ENCODE measurements at regions not wholly inside any gene's neighbourhood (a gene's known extent, or its start where the extent isn't known, plus 50 kb on each side); places are given as distances from the start of the nearest gene placed in this dataset.

GRCh38 chr15:34644061-34644460, 60.6 kb upstream of the GOLGA8B start:
- BruUV-seq (replicated peaks) = no TSS peak
- H3K79me2 ChIP-seq (ENCODE audit: insufficient read depth, low read depth, low read length) = no peaks in the 10 kb centered on the region
- no peaks in the 10 kb centered on the region for H3K9me2 ChIP-seq (ENCODE audit: insufficient read depth, low read length)
- H3K4me2 ChIP-seq (ENCODE audit: low read length) = no peak overlapping the region
- no peaks in the 10 kb centered on the region for H3K36me3 ChIP-seq (ENCODE audit: insufficient read depth, low read length)
- no peak for DNase-seq (ENCODE audit: low spot score)
- CTCF ChIA-PET (ENCODE audit: unreplicated experiment) = no interaction called here
- no peak overlapping the region for H2AFZ ChIP-seq (ENCODE audit: low read length)
- H3K4me3 ChIP-seq (ENCODE audit: low read depth, low read length, poor library complexity, severe bottlenecking) = no peak overlapping the region
- no peak for TF ChIP-seq CTCF (conservative IDR thresholded peaks at IDR 0.05; ENCODE audit: low read length)
- no peak for TF ChIP-seq EZH2phosphoT487 (IDR thresholded peaks at IDR 0.05; ENCODE audit: borderline replicate concordance, low read depth, low read length)
- H3K27ac ChIP-seq (ENCODE audit: low read depth, low read length, poor library complexity, severe bottlenecking) = no peak overlapping the region
- H3K4me1 ChIP-seq (ENCODE audit: insufficient read depth, low read length, poor library complexity, severe bottlenecking) = no peaks in the 10 kb centered on the region
- H4K20me1 ChIP-seq (ENCODE audit: insufficient read depth, low read length) = no peaks in the 10 kb centered on the region
- H3K9me3 ChIP-seq (ENCODE audit: low read length) = no peaks in the 10 kb centered on the region
- POLR2A ChIA-PET = no interaction called here
- intact Hi-C loops (cut with micrococcal nuclease; ENCODE audit: unreplicated experiment) = no loop called here

- Histone ChIP-seq H3K4me1 (ENCODE audit: insufficient read depth, low read length, poor library complexity, severe bottlenecking) (no peaks in the 10 kb centered on the region), H3K36me3 (ENCODE audit: insufficient read depth, low read length) (no peaks in the 10 kb centered on the region), H2AFZ (ENCODE audit: low read length) (no peak overlapping the region), H3K27ac (ENCODE audit: low read depth, low read length, poor library complexity, severe bottlenecking) (no peak overlapping the region), H3K9me2 (ENCODE audit: insufficient read depth, low read length) (no peaks in the 10 kb centered on the region), H3K4me3 (ENCODE audit: low read depth, low read length, poor library complexity, severe bottlenecking) (no peak overlapping the region), H3K79me2 (ENCODE audit: insufficient read depth, low read depth, low read length) (no peaks in the 10 kb centered on the region), H3K4me2 (ENCODE audit: low read length) (no peak overlapping the region), H4K20me1 (ENCODE audit: insufficient read depth, low read length) (no peaks in the 10 kb centered on the region), H3K9me3 (ENCODE audit: low read length) (no peaks in the 10 kb centered on the region)
- no peak for DNase-seq (ENCODE audit: low spot score)
- CTCF ChIA-PET (ENCODE audit: unreplicated experiment) = no interaction called here
- TF ChIP-seq CTCF (conservative IDR thresholded peaks at IDR 0.05; ENCODE audit: low read length) (no peak), EZH2phosphoT487 (IDR thresholded peaks at IDR 0.05; ENCODE audit: borderline replicate concordance, low read depth, low read length) (no peak)
- POLR2A ChIA-PET = no interaction called here
- BruUV-seq (replicated peaks) = no TSS peak
- intact Hi-C loops (cut with micrococcal nuclease; ENCODE audit: unreplicated experiment) = no loop called here
Measured at GRCh38 chr15:34642247-34642646, 58.8 kb upstream of the GOLGA8B start.

- CTCF ChIA-PET (ENCODE audit: unreplicated experiment) = no interaction called here
- POLR2A ChIA-PET = no interaction called here
- TF ChIP-seq EZH2phosphoT487 (IDR thresholded peaks at IDR 0.05; ENCODE audit: borderline replicate concordance, low read depth, low read length) = no peak
- no peak for TF ChIP-seq CTCF (conservative IDR thresholded peaks at IDR 0.05; ENCODE audit: low read length)
- no TSS peak for BruUV-seq (replicated peaks)
- Histone ChIP-seq H2AFZ (ENCODE audit: low read length) (no peak overlapping the region), H3K4me3 (ENCODE audit: low read depth, low read length, poor library complexity, severe bottlenecking) (no peak overlapping the region), H3K79me2 (ENCODE audit: insufficient read depth, low read depth, low read length) (no peaks in the 10 kb centered on the region), H3K4me2 (ENCODE audit: low read length) (no peak overlapping the region), H3K36me3 (ENCODE audit: insufficient read depth, low read length) (no peaks in the 10 kb centered on the region), H3K4me1 (ENCODE audit: insufficient read depth, low read length, poor library complexity, severe bottlenecking) (no peaks in the 10 kb centered on the region), H4K20me1 (ENCODE audit: insufficient read depth, low read length) (no peaks in the 10 kb centered on the region), H3K9me2 (ENCODE audit: insufficient read depth, low read length) (no peaks in the 10 kb centered on the region), H3K9me3 (ENCODE audit: low read length) (no peaks in the 10 kb centered on the region), H3K27ac (ENCODE audit: low read depth, low read length, poor library complexity, severe bottlenecking) (no peak overlapping the region)
- no peak for DNase-seq (ENCODE audit: low spot score)
- intact Hi-C loops (cut with micrococcal nuclease; ENCODE audit: unreplicated experiment) = no loop called here
Measured at GRCh38 chr15:34640661-34641060, 57.2 kb upstream of the GOLGA8B start.

Data from OCI-LY7 (cell line).